Retina (tissue), 1 donor: ENCODE measurements at regions not wholly inside any gene's neighbourhood (a gene's known extent, or its start where the extent isn't known, plus 50 kb on each side); places are given as distances from the start of the nearest gene placed in this dataset.

Experiments
- DNase-seq: peaks from one replicate; pipeline ENCODE4 v3.0.0-alpha.2; 2016

- no peak for DNase-seq
Observed at GRCh38 chr6:169079650-169080049, 174.0 kb downstream of the THBS2 start.

- no peak for DNase-seq
Observed at GRCh38 chr6:169078399-169079145, 175.1 kb downstream of the THBS2 start.

DNA sequence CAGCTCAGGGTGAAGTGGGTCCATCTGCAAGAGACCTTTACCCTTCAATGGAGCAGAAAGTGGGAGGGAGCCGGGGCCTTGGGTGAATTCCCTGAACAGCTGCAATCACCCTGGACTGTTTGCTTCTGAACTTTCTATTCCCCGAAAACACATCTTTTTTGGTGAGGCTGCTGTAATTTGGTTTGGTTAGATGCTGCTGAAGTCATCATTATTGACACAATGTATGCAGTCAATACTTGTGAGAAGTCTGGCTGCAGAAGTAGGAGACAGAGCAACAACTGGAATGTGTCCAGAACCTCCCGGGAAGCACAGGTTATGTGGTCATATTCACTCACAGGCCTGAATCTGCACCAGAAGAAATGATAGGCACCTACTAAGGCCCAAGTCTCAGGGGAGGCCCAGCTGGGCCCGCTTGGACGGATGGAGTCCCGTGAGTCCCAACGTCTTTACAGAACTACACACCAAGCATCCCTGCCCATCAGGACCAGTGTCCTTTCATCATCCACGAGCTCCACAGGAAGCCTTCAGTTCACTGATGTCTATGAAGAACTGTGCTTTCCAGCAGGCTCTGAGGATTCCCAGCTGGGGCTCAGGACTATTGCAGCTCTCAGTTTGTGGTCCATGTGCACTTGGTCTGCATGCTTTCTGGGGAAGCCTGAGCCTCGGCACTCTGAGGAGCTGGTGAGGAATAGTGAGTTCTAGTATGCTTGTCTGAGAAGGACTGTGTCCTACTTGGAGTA is 177.6 kb downstream of the THBS2 start:
- no peak for DNase-seq

DNA sequence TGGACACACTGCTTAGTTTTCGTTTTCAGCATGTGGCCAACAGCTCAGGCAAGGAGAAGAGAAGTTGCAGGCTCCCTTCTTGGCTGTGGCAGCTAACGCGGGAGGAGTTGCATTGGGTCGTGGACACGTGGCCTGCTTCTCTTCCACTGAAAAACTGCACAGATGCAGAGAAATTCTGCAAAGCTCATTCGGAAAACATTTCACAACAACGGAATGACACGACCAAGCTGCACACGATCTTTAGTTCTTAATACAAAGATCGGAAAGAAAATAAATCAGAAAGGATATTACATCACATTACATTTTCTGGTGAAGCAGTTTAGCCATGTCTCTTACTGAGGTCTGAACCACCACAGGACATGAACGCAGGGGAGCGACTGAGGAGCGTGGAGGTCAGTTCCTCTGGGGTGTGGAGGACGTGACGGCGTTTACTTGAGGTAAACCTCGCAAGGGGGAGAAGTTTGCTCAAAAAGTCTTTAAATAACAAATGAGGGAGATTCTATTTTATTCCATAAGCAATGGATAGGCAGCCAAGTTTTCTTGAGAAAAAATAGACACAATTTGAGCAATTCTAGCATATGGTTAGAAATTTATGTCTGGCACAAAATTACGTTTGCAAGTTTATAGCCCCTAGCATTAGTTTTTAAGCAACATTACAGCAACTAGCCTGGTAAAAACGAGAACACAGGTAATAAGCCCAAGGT is 178.3 kb downstream of the THBS2 start:
- DNase-seq: no peak

- DNase-seq: no peak
Observed at GRCh38 chr6:169074526-169074925, 179.1 kb downstream of the THBS2 start.

DNA sequence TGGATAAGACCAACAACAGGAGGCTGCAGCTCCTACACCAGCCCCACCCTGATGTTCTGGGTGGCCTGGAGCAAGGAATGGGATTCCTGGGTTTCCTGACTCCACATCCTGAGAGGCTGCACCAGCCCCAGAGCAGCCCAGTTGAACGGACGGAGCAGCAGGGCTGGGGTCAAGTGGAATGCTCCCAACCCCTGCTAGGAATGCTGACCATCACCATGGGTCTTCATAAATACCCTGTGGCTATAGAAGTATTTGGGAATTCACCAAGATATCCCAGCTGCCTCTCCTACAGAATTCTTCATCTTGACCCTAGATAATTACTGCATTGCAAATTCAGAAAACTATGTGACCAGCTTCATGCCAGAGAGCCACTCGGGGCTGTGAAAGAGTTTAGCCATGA is 180.3 kb downstream of the THBS2 start:
- DNase-seq: no peak

GRCh38 chr6:169072127-169073042 is 181.3 kb downstream of the THBS2 start:
- no peak for DNase-seq

- DNase-seq: no peak
Observed at GRCh38 chr6:169071394-169071793, 182.3 kb downstream of the THBS2 start.

DNA sequence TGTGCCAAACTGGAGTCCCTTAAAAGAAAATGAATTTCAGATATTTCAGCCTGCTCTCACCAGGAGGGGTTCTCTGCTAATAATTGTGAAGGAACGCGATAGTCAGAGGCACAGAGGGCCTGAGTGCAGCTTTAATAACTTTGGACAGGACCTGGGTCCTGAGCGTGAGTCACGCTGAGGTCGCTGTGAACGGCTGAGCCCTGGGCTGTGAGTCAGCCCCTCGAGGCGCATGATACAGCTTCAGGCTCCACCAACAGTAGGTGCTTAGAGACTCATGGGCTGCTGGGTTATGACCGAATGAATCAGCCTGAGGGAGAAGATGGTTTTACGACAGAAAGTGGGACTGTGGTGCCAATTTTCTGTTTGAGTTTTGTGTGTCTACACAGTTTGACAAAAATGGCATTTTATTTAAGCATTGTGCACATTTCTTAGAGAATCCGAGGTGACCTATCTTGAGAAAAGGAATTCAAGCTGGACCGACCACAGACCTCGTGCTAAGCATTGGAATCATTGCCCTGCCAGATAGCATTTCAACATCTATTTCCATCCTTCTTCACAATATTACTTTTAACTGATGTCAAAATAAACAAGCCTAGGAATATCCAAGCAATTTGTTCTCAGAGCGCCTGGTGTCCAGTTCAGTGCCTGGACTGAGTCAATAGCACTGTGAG is 183.0 kb downstream of the THBS2 start:
- peak; percentile 42 for DNase-seq

- peak; percentile 63 for DNase-seq
Observed at GRCh38 chr6:169069356-169069755, 184.3 kb downstream of the THBS2 start.

DNA sequence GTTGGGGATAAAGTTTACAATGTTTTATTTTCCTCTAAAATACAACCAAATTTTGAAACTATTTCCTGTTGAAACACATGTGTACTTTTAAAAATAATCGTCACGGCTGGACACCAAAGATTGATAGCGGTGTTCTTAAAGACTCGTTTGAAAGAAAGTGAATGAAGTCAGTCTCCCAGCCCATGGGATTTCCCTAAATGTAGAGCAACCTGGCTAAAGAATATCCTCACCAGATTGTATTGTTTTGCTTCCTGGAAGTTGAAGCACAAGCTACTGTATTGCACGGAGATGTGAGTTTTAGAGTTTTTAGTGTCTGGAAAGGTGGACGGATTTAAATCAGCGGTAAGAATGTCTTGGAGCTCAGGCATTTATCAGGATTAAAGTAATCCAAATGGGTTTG is 189.5 kb downstream of the THBS2 start:
- DNase-seq: no peak

- DNase-seq: no peak
Observed at GRCh38 chr6:169062272-169062671, 191.4 kb downstream of the THBS2 start.

DNA sequence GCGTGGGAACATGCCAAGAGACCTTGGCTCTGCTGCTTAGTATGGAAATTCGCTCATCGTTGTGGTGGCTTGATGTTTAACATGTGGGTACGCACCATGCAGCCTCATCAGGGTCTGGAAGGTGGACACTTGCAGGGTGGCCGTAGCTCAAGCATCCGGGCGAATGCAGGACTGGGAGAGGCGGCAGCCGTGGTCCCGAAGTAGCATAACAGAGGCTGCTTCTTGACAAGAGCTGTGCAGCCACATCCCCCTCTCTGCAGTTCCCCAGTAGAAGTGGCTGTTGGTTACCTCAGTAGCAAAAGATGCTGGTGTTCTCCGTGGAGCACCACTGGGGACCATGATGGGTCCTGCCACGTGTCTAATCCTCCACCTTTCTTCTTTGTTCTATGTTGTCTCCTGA is 195.0 kb downstream of the THBS2 start:
- DNase-seq: no peak

- DNase-seq: no peak
Observed at GRCh38 chr6:169052462-169052861, 201.2 kb downstream of the THBS2 start.

GRCh38 chr6:169051371-169051770 is 202.3 kb downstream of the THBS2 start:
- no peak for DNase-seq

GRCh38 chr6:169048865-169049205 is 204.8 kb downstream of the THBS2 start:
- no peak for DNase-seq

- DNase-seq: no peak
Observed at GRCh38 chr6:169048185-169048864, 205.3 kb downstream of the THBS2 start.

DNA sequence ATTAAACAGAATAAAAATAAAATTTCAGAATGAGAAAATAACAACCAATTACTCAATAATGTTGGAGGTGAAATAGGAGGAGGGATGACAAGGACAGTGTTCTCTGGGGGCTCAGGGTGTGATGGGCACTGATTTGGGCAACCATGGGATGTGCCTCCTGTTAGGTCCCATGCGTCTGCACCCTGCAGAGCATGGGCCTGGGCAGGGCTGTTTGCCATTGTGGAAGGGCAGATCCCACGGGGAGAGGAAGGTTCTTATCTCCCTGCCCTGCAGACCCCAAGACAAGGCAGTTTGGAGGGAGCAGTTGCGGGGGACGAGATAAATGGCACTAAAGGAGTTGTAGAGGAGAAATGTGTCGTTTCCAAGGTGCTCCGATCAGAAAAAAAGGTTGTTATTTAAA is 206.3 kb downstream of the THBS2 start:
- no peak for DNase-seq

GRCh38 chr6:169046483-169047192 is 207.0 kb downstream of the THBS2 start:
- no peak for DNase-seq

DNA sequence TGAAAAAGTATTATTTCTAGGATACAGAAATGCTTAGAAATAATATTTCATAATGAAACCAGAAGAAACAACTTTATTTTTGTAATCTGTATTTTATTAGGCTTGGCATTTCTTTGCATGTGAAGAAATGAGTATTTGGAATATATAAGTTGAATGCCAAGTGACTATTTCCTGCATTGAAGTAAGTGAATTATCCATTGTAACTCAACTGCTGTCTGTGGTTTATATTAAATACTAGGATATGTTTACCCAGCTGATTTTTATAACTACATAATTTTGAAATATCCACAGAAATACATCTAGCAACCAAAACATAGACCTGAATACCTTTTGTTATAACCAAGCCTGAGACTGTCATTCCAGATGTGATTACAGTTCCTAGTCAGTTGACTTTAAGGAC is 207.6 kb downstream of the THBS2 start:
- no peak for DNase-seq

GRCh38 chr6:169045486-169045885 is 208.2 kb downstream of the THBS2 start:
- no peak for DNase-seq
